Kidney tubule cell (primary cell): ENCODE measurements at regions not wholly inside any gene's neighbourhood (a gene's known extent, or its start where the extent isn't known, plus 50 kb on each side); places are given as distances from the start of the nearest gene placed in this dataset.

Experiments
- DNase-seq: peaks from one replicate; pipeline ENCODE4 v3.0.0-alpha.2; 2018; ENCODE audit warnings: low spot score

DNA sequence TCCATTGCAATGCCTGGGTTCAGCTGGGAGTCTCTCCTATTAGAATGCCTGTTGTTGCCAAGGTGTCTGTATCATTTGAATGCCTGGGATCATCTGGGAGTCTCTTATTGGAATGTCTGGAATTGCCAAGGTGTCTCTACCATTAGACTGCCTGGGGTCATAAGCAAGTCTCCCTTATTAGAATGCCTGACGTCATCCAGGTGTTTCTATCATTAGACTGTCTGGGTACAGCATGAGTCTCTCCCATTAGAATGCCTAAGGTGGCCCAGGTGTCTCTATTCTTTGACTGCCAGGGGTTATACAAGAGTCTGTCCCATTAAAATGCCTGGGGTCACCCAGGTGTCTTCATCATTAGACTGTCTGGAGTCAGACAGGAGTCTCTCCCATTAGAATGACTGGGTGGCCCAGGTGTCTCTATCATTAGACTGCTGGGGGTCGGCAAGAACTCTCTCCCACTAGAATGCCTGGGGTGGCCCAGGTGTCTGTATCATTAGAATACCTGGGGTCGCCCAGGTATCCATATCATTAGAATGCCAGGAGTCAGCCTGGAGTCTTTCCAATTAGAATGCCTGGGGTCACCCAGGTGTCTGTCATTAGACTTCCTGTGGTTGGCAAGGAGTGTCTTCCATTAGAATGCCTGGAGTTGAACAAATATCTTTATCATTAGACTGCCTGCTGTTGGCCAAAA, 2274.0 kb downstream of the TP53TG3F start:
- peak; percentile 13 for DNase-seq

DNA sequence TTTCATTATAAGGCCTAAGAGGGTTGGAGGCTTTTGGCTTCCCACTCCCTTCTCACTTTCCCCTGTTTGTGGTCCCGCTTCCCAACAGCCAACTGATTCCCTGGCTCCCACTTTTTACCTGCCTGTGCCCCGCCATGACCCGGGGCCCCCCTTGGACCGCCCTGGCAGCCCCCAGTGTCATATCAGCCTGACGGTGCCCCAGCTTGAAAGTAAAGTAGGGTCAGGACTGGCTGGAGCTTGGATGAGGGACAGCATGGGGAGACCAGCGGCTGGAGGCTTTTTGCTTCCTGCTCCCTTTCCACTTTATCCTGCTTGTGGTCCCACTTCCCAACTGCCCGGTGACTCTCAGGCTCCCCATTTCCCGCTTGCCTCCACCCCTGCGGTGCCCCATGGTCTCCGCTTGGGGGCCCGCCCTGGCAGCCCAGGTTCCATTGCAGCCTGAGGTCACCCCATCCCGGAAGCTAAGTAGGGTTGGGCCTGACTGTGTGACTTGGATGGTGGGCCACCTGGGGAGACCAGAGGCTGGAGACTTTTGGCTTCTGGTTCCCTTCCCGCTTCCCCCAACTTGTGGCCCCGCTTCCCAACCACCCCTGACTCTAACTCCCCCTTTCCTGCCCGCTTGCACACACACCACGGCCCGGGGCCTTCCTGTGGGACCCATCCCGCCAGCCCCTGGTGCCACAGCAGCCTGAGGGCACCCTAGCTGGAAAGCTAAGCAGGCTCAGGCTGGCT, 2274.7 kb downstream of the TP53TG3F start:
- DNase-seq, result no peak

DNA sequence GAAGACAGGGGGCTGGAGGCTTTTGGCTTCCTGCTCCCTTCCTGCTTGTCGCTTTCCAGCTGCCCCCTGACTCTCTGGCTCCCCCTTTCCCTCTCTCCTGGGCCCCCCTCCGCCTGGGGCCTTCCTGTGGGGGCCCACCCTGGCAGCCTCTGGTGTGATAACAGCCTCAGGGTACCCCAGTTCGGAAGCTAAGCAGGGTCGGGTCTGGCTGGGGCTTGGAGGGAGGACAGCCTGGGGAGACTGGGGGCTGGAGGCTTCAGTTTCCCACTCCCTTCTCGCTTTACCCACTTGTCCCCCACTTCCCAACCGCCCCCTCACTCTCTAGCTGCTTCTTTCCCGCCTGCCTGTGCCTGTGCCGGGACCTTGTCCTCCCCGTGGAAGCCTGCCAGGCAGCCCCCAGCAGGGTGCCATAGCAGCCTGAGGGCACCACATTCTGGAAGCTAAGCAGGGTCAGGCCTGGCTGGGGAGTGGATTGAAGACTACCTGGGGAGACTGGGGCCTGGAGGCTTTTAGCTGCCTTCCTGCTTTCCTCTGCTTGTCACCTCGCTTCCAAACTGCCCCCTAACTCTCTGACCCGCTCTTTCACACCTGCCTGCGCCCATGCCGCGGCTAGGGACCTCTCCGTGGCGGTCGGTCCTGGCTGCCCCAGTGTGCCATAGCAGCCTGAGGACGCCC, 2275.5 kb downstream of the TP53TG3F start:
- DNase-seq, result no peak

DNA sequence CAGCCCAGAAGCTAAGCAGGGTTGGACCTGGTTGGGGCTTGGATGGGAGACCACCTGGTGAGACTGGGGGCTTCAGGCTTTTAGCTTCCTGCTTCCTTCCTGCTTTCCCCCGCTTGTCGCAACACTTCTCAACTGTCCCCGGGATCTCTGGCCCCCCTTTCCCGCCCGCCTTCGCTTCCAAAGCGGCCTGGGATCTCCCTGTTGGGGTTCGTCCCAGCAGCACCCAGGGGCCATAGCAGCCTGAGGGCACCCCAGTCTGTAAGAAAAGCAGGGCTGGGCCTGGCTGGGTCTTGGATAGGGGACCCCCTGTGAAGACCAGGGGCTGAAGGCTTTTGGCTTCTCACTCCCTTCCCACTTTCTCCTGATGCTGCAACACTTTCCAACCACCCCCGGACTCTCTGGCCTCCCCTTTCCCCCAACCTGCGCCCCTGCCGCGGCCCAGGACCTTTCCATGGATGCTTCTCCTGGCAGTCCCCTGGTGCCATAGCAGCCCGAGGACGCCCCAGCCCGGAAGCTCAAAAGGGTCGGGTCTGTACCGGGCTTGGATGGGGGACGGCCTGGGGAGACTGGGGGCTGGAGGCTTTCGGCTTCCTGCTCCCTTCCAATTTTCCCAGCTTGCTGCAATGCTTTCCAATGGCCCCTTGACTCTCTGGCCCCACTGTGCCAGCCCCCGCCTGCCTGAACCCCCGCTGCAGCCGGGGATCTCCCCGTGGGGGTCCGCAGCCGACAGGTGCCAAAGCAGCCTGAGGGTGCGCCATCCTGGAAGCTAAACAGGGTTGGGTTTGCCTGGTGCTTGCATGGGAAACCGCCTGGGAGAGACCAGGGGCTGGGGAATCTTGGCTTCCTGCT, 2276.2 kb downstream of the TP53TG3F start:
- no peak for DNase-seq

DNA sequence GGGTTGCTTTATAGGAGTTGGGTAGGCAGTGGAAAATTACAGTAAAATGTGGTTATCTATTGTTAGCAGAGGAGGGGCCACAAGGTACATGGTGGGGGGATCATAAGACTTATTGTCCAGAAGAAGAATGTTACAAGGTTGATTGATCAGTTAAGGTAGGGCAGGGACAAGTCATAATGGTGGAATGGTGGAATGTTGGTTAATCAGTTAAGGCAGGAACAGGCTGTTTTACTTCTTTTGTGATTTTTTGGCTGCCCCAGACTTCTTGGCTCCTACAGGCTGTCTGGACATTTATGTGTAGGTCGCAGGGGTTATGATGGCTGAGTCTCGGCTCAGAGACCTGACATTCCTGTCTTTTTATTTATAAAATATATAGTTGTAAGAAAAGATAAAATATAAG, 2277.1 kb downstream of the TP53TG3F start:
- peak; percentile 58 for DNase-seq

DNA sequence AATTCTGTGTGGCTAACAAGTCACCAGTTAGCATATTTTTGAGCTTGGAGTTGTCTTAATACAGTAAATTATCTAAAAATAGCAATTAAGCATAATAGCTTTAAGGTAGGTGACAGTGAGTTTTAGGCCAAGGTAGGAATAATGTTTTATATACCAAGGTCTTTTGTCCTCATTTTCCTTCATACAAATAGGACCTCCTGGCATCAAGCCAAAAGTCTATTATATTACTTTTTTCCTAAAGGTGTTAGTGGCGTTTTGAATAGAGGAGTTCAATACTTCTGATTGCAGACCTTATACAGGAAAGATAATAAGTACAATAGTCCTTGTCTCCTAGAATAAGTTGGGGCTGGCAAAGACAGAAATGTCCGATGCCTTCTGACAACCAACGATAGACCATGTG, 2277.7 kb downstream of the TP53TG3F start:
- DNase-seq, result no peak

DNA sequence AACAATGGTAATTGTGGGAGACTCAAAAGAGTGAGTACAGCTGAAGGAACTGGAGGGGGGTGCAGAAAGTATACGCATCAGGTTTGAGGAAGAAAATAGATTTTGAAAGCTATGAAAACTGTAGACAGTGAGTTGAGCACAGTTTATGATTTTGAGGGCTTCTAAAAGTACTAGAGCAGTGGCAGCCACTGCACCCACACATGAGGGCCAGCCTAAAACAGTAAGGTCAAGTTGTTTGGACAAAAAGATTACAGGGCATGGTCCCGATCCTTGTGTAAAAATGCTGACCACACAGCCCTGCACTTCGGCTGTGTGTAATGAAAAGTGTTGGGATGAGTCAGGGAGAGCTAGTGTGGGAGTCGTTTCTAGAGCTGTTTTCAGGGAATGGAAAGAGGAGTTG, 2282.1 kb downstream of the TP53TG3F start:
- peak; percentile 27 for DNase-seq

DNA sequence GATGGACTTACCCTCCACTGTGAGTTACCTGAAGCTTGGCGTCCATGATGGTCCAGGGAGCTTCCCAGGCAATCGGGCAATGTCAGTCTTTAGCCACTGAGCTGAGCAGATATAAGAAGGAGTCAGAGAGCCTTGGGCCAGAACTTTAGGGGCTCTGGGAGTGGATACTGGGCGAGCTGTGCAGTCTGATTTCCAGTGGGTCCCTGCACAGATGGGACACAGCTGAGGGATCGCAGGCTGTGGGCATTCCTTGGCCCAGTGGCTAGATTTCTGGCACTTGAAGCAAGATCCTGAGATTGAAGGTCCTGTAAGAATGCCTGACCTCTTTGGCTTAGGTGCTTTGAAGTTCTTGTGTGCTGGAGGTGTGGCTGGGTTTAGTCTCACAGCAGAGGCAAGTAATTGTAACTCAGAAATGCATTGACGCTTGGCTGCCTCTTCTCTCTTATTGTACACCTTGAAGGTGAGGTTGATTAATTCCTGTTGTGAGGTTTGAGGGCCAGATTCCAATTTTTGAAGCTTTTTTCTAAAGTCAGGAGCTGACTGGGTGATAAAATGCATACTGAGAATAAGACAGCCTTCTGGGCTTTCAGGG, 2283.8 kb downstream of the TP53TG3F start:
- DNase-seq, result no peak

DNA sequence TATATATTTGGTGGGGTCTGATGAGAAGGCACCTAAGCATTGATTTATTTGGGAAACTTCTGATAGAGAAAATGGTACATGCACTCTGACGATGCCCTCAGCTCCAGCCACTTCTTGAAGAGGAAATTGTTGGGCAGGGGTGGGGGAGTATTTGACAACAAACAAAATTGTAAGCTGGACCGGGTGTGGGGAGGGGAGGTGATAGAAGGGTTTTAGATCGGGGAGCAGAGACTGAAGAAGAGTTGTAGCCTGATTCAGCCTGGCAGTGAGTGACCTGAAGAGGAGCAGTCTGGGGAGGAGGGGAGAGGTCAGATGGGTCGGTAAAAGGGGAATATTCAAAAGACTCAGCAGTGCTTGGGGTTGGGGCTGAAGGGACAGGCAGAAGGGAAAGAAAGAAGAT, 2284.7 kb downstream of the TP53TG3F start:
- DNase-seq, result peak; percentile 17

DNA sequence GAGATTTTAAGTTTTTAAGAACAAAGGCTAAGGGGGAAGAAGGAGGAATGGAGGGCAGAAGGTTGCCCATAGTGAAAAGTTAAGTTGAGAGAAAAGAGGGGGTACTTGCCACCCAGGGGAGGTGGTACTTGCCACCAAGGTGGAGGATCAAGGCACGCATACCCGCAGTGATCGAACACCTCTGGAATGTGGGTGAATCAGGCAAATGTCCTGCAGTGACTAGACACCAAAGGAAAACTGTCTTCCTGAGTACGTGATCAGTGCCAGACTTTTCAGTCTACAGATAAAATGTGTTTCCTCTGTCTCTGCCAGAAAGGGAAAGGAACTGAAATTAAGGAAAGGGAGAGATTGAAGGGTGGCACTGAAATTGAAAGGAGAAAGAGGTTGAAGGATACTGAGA, 2285.3 kb downstream of the TP53TG3F start:
- DNase-seq, result peak; percentile 84

DNA sequence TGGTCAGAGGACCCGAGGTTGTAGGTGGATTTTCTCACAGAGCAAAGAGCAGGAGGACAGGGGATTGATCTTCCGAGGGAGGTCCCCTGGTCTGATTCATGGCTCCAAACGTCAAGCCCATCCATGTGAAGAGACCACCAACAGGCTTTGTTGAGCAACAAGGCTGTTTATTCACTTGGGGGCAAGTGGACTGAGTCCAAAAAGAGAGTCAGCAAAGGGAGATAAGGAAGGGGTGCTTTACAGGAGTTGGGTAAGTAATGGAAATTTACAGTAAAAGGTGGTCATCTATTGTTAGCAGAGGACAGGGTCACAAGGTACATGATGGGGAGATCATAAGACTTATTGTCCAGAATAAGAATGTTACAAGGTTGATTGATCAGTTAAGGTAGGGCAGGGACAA, 2285.8 kb downstream of the TP53TG3F start:
- peak; percentile 80 for DNase-seq

DNA sequence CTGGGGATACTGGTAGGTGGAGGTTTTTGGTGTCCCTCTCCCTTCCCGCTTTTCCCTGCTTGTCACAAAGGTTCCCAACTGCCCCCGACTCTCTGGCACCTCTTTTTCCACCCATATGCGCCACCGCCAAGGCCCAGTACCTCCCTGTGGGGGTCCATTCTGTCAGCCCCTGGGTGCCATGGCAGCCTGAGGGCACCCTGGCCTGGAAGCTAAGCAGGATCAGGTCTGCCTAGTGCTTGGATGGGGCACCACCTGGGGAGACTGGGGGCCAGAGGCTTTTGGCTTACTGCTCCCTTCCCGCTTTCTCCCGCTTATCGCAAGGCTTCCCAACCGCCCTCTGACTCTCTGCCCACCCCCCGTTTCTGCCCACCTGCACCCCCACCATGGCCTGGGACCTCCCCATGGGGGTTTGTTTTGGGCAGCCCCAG, 2286.4 kb downstream of the TP53TG3F start:
- no peak for DNase-seq

DNA sequence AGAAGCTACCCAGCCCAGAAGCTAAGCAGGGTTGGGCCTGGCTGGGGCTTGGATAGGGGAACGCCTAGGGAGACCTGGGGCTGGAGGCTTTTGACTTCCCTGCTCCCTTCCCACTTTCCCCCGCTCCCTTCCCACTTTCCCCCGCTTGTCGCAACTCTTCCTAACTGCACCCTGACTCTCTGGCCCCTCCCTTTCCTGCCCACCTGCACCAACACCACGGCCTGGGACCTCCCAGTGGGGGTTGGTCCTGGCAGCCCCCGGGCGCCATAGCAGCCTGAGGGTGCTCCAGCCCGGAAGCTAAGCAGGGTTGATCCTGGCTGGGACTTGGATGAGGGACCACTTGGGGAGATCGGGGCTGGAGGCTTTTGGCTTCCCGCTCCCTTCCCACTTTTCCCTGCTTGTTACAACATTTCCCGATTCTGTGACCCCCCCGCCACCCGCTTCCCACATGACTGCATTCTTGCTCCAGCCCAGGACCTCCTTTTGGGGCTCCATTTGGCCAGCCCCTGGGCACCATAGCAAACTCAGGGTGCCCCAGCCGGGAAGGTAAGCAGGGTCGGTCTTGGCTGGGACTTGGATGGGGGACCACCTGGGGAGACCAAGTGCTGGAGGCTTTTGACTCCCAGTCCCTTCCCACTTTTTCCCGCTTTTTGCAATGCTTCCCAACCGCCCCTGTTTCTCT, 2287.0 kb downstream of the TP53TG3F start:
- DNase-seq, result no peak

DNA sequence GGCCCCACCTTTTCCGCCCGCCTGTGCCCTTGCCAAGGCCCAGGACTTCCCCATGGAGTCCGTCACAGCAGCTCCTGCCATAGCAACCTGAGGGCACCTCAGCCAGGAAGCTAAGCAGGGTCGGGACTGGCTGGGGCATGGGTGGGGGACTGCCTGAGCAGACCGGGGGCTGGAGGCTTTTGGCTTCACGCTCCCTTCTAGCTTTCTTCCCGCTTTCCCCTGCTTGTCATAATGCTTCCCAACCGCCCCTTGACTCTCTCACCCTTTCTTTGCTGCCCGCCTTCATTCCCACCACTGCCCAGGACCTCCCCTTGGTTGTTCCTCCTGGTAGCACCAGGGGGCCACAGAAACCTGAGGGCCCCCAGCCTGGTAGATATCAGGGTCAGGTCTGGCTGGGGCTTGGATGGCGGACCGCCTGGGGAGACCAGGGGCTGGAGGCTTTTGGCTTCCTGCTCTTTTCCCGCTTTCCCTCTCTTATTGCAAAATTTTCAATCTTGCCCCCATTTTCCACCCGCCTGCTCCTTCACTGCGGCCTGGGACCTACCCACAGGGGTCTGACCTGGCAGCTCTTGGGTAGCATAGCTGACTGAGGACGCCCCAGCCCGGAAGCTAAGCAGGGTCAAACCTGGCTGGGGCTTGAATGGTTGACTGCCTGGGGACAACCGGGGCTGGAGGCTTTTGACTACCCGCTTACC, 2287.7 kb downstream of the TP53TG3F start:
- no peak for DNase-seq

DNA sequence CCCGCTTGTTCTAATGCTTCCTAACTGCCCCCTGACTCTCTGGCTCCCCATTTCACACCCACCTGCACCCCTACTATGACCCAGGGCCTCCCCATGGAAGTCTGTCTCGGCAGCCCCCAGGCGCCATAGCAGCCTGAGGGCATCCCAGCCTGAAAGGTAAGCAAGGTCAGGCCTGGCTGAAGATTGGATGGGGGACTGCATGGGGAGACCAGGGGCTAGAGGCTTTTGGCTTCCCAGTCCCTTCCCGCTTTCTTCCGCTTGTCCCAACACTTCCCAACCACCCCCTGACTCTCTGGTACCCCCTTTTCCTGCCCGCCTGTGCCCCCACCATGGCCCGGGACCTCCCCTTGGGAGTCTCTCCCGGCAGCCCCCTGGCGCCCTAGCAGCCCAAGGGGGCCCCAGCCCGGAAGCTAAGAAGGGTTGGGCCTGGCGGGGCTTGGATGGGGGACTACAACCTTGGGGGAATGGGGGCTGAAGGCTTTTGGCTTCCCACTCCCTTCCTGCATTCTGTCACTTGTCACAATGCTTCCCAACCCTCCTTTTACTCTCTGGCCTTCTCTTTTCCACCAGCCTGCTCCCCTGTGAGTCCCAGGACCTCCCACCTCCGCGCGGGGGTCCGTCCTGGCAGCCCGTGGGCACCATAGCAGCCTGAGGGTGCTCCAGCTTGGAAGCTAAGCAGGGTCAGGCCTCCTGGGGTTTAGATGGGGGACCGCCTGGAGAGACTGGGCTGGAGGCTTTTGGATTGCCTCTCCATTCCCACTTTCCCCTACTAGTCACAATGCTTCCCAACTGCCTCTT, 2288.4 kb downstream of the TP53TG3F start:
- DNase-seq, result no peak

DNA sequence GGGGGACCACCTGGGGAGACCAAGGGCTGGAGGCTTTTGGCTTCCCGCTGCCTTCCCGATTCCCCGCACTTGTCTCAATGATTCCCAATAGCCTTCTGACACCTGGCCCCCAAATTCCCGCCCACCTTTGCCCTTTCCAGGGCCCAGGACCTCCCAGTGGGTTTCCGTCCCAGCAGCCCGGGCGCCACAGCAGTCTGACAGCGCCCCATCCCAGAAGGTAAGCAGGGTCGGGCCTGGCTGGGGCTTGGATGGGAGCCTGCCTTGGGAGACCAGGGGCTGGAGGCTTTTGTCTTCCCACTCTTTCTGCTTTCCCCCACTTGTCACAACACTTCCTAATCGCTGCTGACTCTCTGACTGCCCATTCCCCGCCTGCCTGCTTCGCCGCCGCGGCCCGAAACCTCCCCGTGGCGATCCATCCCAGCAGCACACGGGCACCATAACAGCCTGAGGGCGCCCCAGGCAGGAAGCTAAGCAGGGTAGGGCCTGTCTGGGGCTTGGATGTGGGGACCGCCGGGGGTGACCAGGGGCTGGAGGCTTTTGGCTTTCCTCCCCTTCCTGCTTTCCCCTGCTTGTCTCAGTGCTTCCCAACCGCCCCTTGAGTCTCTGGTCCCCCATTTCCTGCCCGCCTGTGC, 2289.3 kb downstream of the TP53TG3F start:
- no peak for DNase-seq

DNA sequence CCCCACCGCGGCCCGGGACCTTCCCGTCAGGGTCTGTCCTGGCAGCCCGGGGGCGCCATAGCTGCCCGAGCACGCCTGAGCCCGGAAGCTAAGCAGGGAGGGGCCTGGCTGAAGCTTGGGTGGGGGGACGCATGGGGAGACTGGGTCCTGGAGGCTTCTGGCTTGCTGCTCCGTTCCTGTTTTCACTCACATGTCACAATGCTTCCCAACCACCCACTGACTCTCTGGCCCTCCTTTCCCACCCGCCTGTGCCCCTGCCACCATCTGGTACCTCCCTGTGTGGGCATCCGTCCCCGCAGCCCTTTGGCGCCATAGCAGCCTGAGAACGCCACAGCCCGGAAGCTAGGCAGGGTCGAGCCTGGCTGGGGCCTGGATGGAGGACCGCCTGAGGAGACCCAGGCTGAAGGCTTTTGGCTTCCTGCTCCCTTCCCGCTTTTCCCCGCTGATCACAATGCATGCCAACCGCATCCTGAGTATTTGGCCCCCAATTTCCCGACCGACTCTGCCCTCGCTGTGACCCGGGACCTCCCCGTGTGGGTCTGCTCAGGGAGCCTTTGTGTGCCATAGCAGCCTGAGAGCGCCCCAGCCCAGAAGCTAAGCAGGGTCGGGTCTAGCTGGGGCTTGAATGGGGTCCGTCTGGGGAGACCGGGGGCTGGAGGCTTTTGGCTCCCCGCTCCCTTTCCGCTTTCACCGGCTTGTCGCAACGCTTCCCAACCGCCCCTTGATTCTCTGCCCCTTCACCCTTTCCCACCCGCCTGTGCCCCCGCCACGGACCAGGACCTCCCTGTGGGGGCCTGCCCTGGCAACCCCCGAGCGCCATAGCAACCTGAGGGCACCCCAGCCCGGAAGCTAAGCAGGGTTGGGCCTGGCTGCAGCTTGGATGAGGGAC, 2290.1 kb downstream of the TP53TG3F start:
- DNase-seq, result no peak

DNA sequence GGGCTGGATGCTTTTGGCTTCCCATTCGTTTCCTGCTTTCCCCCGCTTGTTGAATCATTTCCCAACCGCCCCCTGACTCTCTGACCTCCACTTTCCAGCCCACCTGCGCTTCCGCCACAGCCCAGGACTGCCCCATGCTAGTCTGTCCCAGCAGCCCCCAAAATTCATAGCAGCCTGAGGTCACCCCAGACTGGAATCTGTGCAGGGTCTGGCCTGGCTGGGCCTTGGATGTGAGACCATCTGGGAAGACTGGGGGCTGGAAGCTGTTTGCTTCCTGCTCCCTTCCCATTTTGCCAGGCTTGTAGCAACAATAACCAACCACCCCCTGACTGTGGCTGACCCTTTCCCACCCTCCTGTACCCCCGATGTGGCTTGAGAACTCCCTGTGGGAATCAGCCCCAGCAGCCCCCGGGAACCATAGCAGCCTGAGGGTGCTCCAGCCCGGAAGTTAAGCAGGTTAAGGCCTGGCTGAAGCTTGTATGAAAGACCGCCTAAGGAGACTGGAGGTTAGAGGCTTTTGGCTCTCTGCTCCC, 2290.8 kb downstream of the TP53TG3F start:
- no peak for DNase-seq
